NT2/D1 (cell line): ENCODE measurements at regions not wholly inside any gene's neighbourhood (a gene's known extent, or its start where the extent isn't known, plus 50 kb on each side); places are given as distances from the start of the nearest gene placed in this dataset.

Source experiments
- SUZ12 ChIP-seq: IDR thresholded peaks from 2 replicates; pipeline ENCODE4 v1.6.1; 2011; ENCODE audit not compliant: insufficient read length, insufficient read depth; ENCODE audit errors: extremely low read depth
- YY1 ChIP-seq: IDR thresholded peaks from 2 replicates; pipeline ENCODE4 v1.6.1; 2011; ENCODE audit not compliant: insufficient read length, insufficient read depth
- ZNF274 ChIP-seq: IDR thresholded peaks from 2 replicates; pipeline ENCODE4 v1.6.1; 2011; ENCODE audit warnings: mild to moderate bottlenecking, low read depth, low read length

GRCh38 chr2:167355821-167356220 lies 467.5 kb downstream of the XIRP2 start:
- TF ChIP-seq YY1 (no peak), ZNF274 (no peak), SUZ12 (no peak)
